Sigmoid colon (tissue), 6 donors: ENCODE measurements at regions not wholly inside any gene's neighbourhood (a gene's known extent, or its start where the extent isn't known, plus 50 kb on each side); places are given as distances from the start of the nearest gene placed in this dataset.

Experiments
- DNase-seq: peaks from one replicate; pipeline ENCODE4 v3.0.0-alpha.2; 2019
- H3K27ac ChIP-seq, 4 donors: fragments of 200-600 bp; sonication (generic); one replicate each; pipeline ENCODE4 v1.5.1; 2016 to 2019; ENCODE audit warnings: mild to moderate bottlenecking in 1 of 4
- H3K27me3 ChIP-seq, 3 donors: fragments of 200-600 bp; sonication (generic); one replicate each; pipeline ENCODE4 v1.5.1; 2019; ENCODE audit warnings: mild to moderate bottlenecking in 1 of 3
- H3K36me3 ChIP-seq, 4 donors: fragments of 200-600 bp; sonication (generic); one replicate each; pipeline ENCODE4 v1.5.1; 2016 to 2019
- H3K4me1 ChIP-seq, 4 donors: fragments of 200-600 bp; sonication (generic); one replicate each; pipeline ENCODE4 v1.5.1; 2017 to 2019
- H3K4me3 ChIP-seq, 4 donors: fragments of 200-600 bp; sonication (generic); one replicate each; pipeline ENCODE4 v1.5.1; 2017 to 2019; ENCODE audit warnings: mild to moderate bottlenecking in 2 of 4, moderate library complexity in 1 of 4
- H3K9me3 ChIP-seq, 4 donors: fragments of 200-600 bp in 3 of 4; sonication (generic) in 3 of 4; one replicate each; pipeline versions ENCODE4 v1.5.1 to v1.6.1; 2013 to 2019
- CTCF ChIP-seq, 4 experiments: fragments of 450-650 bp in 3 of 4; fragments of 200-600 bp in 1 of 4; IDR thresholded peaks; one replicate each; pipeline ENCODE4 v1.5.1; 2016 to 2019; ENCODE audit warnings: antibody characterized with exemption in 4 of 4, mild to moderate bottlenecking in 3 of 4, moderate library complexity in 2 of 4
- EP300 ChIP-seq, 4 donors: sonication (generic); formaldehyde crosslinking; IDR thresholded peaks; one replicate each; pipeline ENCODE4 v1.6.1; 2017; ENCODE audit warnings: antibody characterized with exemption in 4 of 4
- POLR2A ChIP-seq, 2 donors: fragments of 450-650 bp; IDR thresholded peaks; one replicate each; pipeline ENCODE4 v1.6.1; 2016; ENCODE audit warnings: antibody characterized with exemption in 2 of 2, mild to moderate bottlenecking in 2 of 2, moderate library complexity in 2 of 2
- POLR2AphosphoS5 ChIP-seq, 4 donors: sonication (generic); formaldehyde crosslinking; IDR thresholded peaks; one replicate each; pipeline ENCODE4 v1.6.1; 2017; ENCODE audit warnings: antibody characterized with exemption in 4 of 4
- WGBS, 2 donors: extraction: QIAGEN DNeasy Blood & Tissue Kit; methylation state at CpG; one replicate each; pipeline ENCODE4 v1.1.7; 2013; 5-methylcytosine and 5-hydroxymethylcytosine counted together
- intact Hi-C: fragments of 100-400 bp; cut with DNase I; formaldehyde crosslinking; loops from one replicate; pipeline ENCODE4 v1.15.1; 2023
- donor health status: healthy with polysubstance abuse.
- donor health status: healthy.

GRCh38 chr3:147645761-147646160, 236.6 kb downstream of the ZIC1 start:
- WGBS, 2 donors: 55 to 61% methylated on average over 1 of the region's 1 CpG
- no peak for DNase-seq
- Histone ChIP-seq H3K27ac (no peak overlapping the region), H3K4me1 (peaks cover 0 to 8% (median 0%) of the 10 kb centered on the region in 4 donors), H3K36me3 (no peaks in the 10 kb centered on the region), H3K27me3 (no peaks in the 10 kb centered on the region), H3K9me3 (no peaks in the 10 kb centered on the region), H3K4me3 (no peak overlapping the region)
- intact Hi-C loops: no loop called here
- TF ChIP-seq POLR2AphosphoS5 (IDR thresholded peaks at IDR 0.05) (no peak), CTCF (IDR thresholded peaks at IDR 0.05) (no peak), EP300 (IDR thresholded peaks at IDR 0.05) (no peak), POLR2A (IDR thresholded peaks at IDR 0.05) (no peak)

- DNase-seq: no peak
- WGBS, 2 donors: 89 to 96% methylated on average over 3 of the region's 3 CpGs
- Histone ChIP-seq H3K27ac (no peak overlapping the region), H3K9me3 (no peaks in the 10 kb centered on the region), H3K27me3 (no peaks in the 10 kb centered on the region), H3K36me3 (no peaks in the 10 kb centered on the region), H3K4me1 (peaks cover 0 to 40% (median 15%) of the 10 kb centered on the region in 4 donors), H3K4me3 (no peak overlapping the region)
- intact Hi-C loops: no loop called here
- no peak for TF ChIP-seq POLR2A (IDR thresholded peaks at IDR 0.05)
- no peak for TF ChIP-seq POLR2AphosphoS5 (IDR thresholded peaks at IDR 0.05)
- TF ChIP-seq EP300 (IDR thresholded peaks at IDR 0.05): no peak
These were observed 240.3 kb downstream of the ZIC1 start for GRCh38 chr3:147649475-147649874.

GRCh38 chr3:147651107-147651778, 242.1 kb downstream of the ZIC1 start:
- DNase-seq: no peak
- Histone ChIP-seq H3K27me3 (no peaks in the 10 kb centered on the region), H3K4me1 (peaks cover 0 to 58% (median 25%) of the 10 kb centered on the region in 4 donors), H3K4me3 (no peak overlapping the region), H3K9me3 (no peaks in the 10 kb centered on the region), H3K36me3 (no peaks in the 10 kb centered on the region), H3K27ac (peak overlapping the region in 2 of 4 donors; percentile 30 to 49)
- no peak for TF ChIP-seq CTCF (IDR thresholded peaks at IDR 0.05)
- TF ChIP-seq POLR2A (IDR thresholded peaks at IDR 0.05): no peak
- TF ChIP-seq EP300 (IDR thresholded peaks at IDR 0.05): no peak
- no peak for TF ChIP-seq POLR2AphosphoS5 (IDR thresholded peaks at IDR 0.05)
- WGBS, 2 donors: 59 to 69% methylated on average over 3 of the region's 3 CpGs
- intact Hi-C loops: no loop called here

GRCh38 chr3:147652651-147653366, 243.6 kb downstream of the ZIC1 start:
- H3K4me3 ChIP-seq: no peak overlapping the region
- H3K4me1 ChIP-seq: peaks cover 0 to 60% (median 25%) of the 10 kb centered on the region in 4 donors
- 58 to 72% methylated on average over 3 of the region's 3 CpGs for WGBS, 2 donors
- no peaks in the 10 kb centered on the region for H3K36me3 ChIP-seq
- intact Hi-C loops: no loop called here
- no peaks in the 10 kb centered on the region for H3K27me3 ChIP-seq
- no peak for DNase-seq
- H3K27ac ChIP-seq: peak overlapping the region; percentile 24 to 49 (median 30)
- no peak for TF ChIP-seq CTCF (IDR thresholded peaks at IDR 0.05)
- no peak for TF ChIP-seq POLR2AphosphoS5 (IDR thresholded peaks at IDR 0.05)
- no peak for TF ChIP-seq POLR2A (IDR thresholded peaks at IDR 0.05)
- H3K9me3 ChIP-seq: no peaks in the 10 kb centered on the region

GRCh38 chr3:147653367-147653923, 244.3 kb downstream of the ZIC1 start:
- peak overlapping the region; percentile 24 to 49 (median 30) for H3K27ac ChIP-seq
- H3K4me1 ChIP-seq: peaks cover 0 to 60% (median 25%) of the 10 kb centered on the region in 4 donors
- DNase-seq: no peak
- H3K4me3 ChIP-seq: no peak overlapping the region
- 79 to 87% methylated on average over 1 of the region's 1 CpG for WGBS, 2 donors
- no peaks in the 10 kb centered on the region for H3K9me3 ChIP-seq
- no peaks in the 10 kb centered on the region for H3K36me3 ChIP-seq
- TF ChIP-seq CTCF (IDR thresholded peaks at IDR 0.05) (no peak), POLR2AphosphoS5 (IDR thresholded peaks at IDR 0.05) (no peak), EP300 (IDR thresholded peaks at IDR 0.05) (no peak), POLR2A (IDR thresholded peaks at IDR 0.05) (no peak)
- intact Hi-C loops: no loop called here
- H3K27me3 ChIP-seq: no peaks in the 10 kb centered on the region
